Endothelial cell of umbilical vein (primary cell): ENCODE measurements at regions not wholly inside any gene's neighbourhood (a gene's known extent, or its start where the extent isn't known, plus 50 kb on each side); places are given as distances from the start of the nearest gene placed in this dataset.

ENCODE experiments used
- BruUV-seq: library from RNA; stranded (reverse); fragments of 400-500 nt; replicated peaks from 2 replicates; lab custom pipeline; 2021; lab: Mats Ljungman, UMichigan
- CTCF ChIA-PET: fragments of 300-600, 350-600 bp; sonication (Branson Sonifier 250); formaldehyde crosslinking; loops from one replicate; lab custom pipeline; 2021; ENCODE audit warnings: antibody characterized with exemption, inconsistent platforms; lab: Charles Lee
- POLR2A ChIA-PET: fragments of 300-600, 350-600 bp; sonication (Branson Sonifier 250); formaldehyde crosslinking; loops from one replicate; lab custom pipeline; 2021; ENCODE audit warnings: antibody characterized with exemption, inconsistent platforms; lab: Charles Lee
- DNase-seq: peaks from one replicate; pipeline ENCODE4 v3.0.0-alpha.2; 2011; ENCODE audit warnings: low read depth, low spot score
- FAIRE-seq: peaks from 2 replicates; lab custom pipeline; 2011; peaks lifted over from hg19 to GRCh38; lab: Jason Lieb, UNC
- H2AFZ ChIP-seq: 2 replicates; pipeline ENCODE4 v1.6.0; 2012; ENCODE audit warnings: low read depth, low read length, control low read depth, inconsistent platforms
- H3K27ac ChIP-seq: 2 replicates; pipeline ENCODE4 v1.5.1; 2011; ENCODE audit warnings: low read depth, mild to moderate bottlenecking, control low read depth, low read length, moderate library complexity; ENCODE audit not compliant: insufficient read depth
- H3K27me3 ChIP-seq, 2 experiments: 2 replicates each; pipeline versions ENCODE4 v1.6.0 to v1.6.1; 2011; ENCODE audit warnings: low read length in 2 of 2, mixed read lengths in 1 of 2; ENCODE audit not compliant: control insufficient read depth in 2 of 2, insufficient read depth in 2 of 2
- H3K36me3 ChIP-seq, 2 experiments: 2 replicates in 1 of 2; 3 replicates in 1 of 2; pipeline ENCODE4 v1.5.1; 2011; ENCODE audit warnings: low read length in 2 of 2, mild to moderate bottlenecking in 1 of 2, moderate library complexity in 1 of 2; ENCODE audit not compliant: control insufficient read depth in 2 of 2, insufficient read depth in 2 of 2; ENCODE audit errors: extremely low read depth in 1 of 2
- H3K4me1 ChIP-seq: 3 replicates; pipeline ENCODE4 v1.5.1; 2011; ENCODE audit warnings: mild to moderate bottlenecking, low read length; ENCODE audit not compliant: control insufficient read depth, insufficient read depth; ENCODE audit errors: extremely low read depth
- H3K4me2 ChIP-seq: 2 replicates; pipeline ENCODE4 v1.6.1; 2011; ENCODE audit warnings: low read length, control low read depth, mixed read lengths; ENCODE audit not compliant: insufficient read depth
- H3K4me3 ChIP-seq, 3 experiments: fragments of 200-600 bp in 1 of 3; sonication (generic), shearing (Covaris generic) in 1 of 3; replicated peaks in 1 of 3; 2 replicates each; pipeline ENCODE4 v1.5.1; 2011 to 2016; ENCODE audit warnings: control low read depth in 3 of 3, low read length in 3 of 3, mild to moderate bottlenecking in 2 of 3, inconsistent platforms in 1 of 3, low read depth in 1 of 3, moderate library complexity in 1 of 3; ENCODE audit not compliant: insufficient read depth in 1 of 3
- H3K79me2 ChIP-seq: 2 replicates; pipeline ENCODE4 v1.6.0; 2012; ENCODE audit warnings: low read length, inconsistent platforms; ENCODE audit not compliant: control insufficient read depth, insufficient read depth
- H3K9ac ChIP-seq: replicated peaks from 2 replicates; pipeline ENCODE3; 2011; ENCODE audit warnings: low read length, control low read depth; ENCODE audit not compliant: insufficient read depth; ENCODE audit errors: extremely low read depth
- H3K9me1 ChIP-seq: replicated peaks from 3 replicates; pipeline ENCODE4 v1.6.0; 2011; ENCODE audit warnings: mild to moderate bottlenecking, low read length; ENCODE audit not compliant: control insufficient read depth, insufficient read depth; ENCODE audit errors: extremely low read depth
- H3K9me3 ChIP-seq: replicated peaks from 2 replicates; pipeline ENCODE4 v1.5.1; 2012; ENCODE audit warnings: low read length, inconsistent platforms; ENCODE audit not compliant: control insufficient read depth, insufficient read depth
- H4K20me1 ChIP-seq: replicated peaks from 2 replicates; pipeline ENCODE3; 2011; ENCODE audit warnings: mild to moderate bottlenecking, low read length; ENCODE audit not compliant: control insufficient read depth, insufficient read depth; ENCODE audit errors: extremely low read depth
- EZH2 ChIP-seq: IDR thresholded peaks from 2 replicates; pipeline ENCODE4 v1.6.1; 2012; ENCODE audit warnings: borderline replicate concordance, low read depth, mild to moderate bottlenecking, moderate library complexity, low read length, inconsistent platforms; ENCODE audit not compliant: severe bottlenecking
- FOS ChIP-seq: IDR thresholded peaks from 2 replicates; pipeline ENCODE4 v1.6.1; 2011; ENCODE audit warnings: mild to moderate bottlenecking, low read length, moderate library complexity, borderline replicate concordance; ENCODE audit not compliant: insufficient read depth
- GATA2 ChIP-seq: IDR thresholded peaks from 2 replicates; pipeline ENCODE4 v1.7.0; 2011; ENCODE audit warnings: low read depth, mild to moderate bottlenecking, moderate library complexity, mixed read lengths, low read length; ENCODE audit not compliant: insufficient read length, insufficient read depth
- JUN ChIP-seq: IDR thresholded peaks from 2 replicates; pipeline ENCODE4 v1.6.1; 2011; ENCODE audit warnings: borderline replicate concordance, low read depth; ENCODE audit not compliant: insufficient read length, insufficient read depth
- MYC ChIP-seq: IDR thresholded peaks from one replicate; pipeline ENCODE4 v1.6.1; 2011; ENCODE audit warnings: mild to moderate bottlenecking, low read depth, low read length
- POLR2A ChIP-seq: IDR thresholded peaks from 2 replicates; pipeline ENCODE4 v1.6.1; 2012; ENCODE audit warnings: low read depth, mild to moderate bottlenecking, control low read depth, low read length
- POLR2AphosphoS5 ChIP-seq: IDR thresholded peaks from 2 replicates; pipeline ENCODE4 v1.6.1; 2012; ENCODE audit warnings: low read depth, mild to moderate bottlenecking, control low read depth, low read length, moderate library complexity; ENCODE audit not compliant: insufficient read depth
- dilution Hi-C: fragments of 300-500 bp; cut with MboI; formaldehyde crosslinking; loops from one replicate; pipeline ENCODE4 v1.15.0; 2019; ENCODE audit warnings: low sequenced_read_pairs; ENCODE audit not compliant: extremely low pct_ligation_motif_present
- intact Hi-C: fragments of 100-400 bp; cut with micrococcal nuclease; formaldehyde crosslinking; loops from one replicate; pipeline ENCODE4 v1.10.0; 2022
- TF ChIP-seq, protein P1 (sequence below), 2 donors: IDR thresholded peaks; 1 replicate in 1 of 2; 2 replicates in 1 of 2; pipeline ENCODE4 v1.5.1; 2011; ENCODE audit warnings: low read length in 2 of 2, mild to moderate bottlenecking in 2 of 2, moderate library complexity in 2 of 2, control low read depth in 1 of 2, inconsistent platforms in 1 of 2, low read depth in 1 of 2; ENCODE audit not compliant: insufficient read depth in 1 of 2; ENCODE audit errors: extremely low read depth in 1 of 2
- TF ChIP-seq, protein P2 (sequence below): IDR thresholded peaks from 2 replicates; pipeline ENCODE4 v1.6.1; 2011; ENCODE audit not compliant: insufficient read depth, insufficient read length

DNA sequence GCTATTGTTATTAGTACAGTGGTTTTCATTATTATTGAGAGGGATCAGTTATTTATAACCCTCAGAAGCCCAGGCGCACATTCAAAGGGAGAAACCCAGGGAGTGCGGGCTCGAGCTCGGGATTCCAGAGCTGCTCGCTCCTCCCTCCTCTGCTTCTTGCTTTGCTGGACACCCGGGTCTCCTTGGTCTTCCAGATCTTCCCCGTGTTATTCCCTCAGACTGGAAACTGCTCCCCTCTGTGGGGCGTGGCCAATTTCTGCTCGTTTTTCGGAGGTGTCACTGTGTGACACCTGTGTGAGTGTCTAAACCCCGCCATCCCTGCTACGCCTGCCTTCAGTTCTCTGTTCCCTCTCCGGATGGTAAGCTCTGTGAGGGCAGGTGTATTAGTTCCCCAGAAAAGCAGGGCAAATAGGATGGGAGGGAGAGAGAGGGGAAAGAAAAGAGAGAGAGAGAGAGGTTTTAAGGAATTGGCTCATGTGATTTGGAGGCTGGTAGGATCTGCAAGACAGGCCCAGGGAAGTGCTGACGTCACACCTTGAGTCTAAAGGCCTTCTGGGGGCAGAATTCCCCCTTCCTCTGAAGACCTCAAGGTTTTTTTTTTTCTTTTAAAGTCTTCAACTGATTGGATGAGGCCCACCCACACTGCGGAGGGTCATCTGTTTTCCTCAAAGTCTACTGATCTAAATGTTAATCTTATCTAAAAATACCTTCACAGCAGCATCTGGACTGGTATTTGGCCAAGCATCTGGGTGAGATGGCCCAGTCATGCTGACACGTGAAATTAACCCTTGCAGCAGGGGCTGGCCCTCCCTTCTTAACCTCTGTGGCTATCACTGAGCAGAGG, 457.3 kb upstream of the ID2 start:
- no peak for FAIRE-seq
- dilution Hi-C loops: no loop called here
- no peaks in the 10 kb centered on the region for H3K4me1 ChIP-seq
- H4K20me1 ChIP-seq: no peaks in the 10 kb centered on the region
- no peaks in the 10 kb centered on the region for H3K27me3 ChIP-seq
- intact Hi-C loops: no loop called here
- H3K27ac ChIP-seq: no peak overlapping the region
- no peak overlapping the region for H3K4me2 ChIP-seq
- no peak for DNase-seq
- no peak for TF ChIP-seq FOS
- no peak for TF ChIP-seq JUN
- TF ChIP-seq MYC: no peak
- no peak for TF ChIP-seq POLR2AphosphoS5
- H3K4me3 ChIP-seq: no peak overlapping the region
- BruUV-seq: no TSS peak
- H2AFZ ChIP-seq: no peak overlapping the region
- POLR2A ChIA-PET: no interaction called here
- H3K9ac ChIP-seq: no peak overlapping the region
- no peaks in the 10 kb centered on the region for H3K9me1 ChIP-seq
- no peaks in the 10 kb centered on the region for H3K9me3 ChIP-seq
- H3K79me2 ChIP-seq: no peaks in the 10 kb centered on the region
- CTCF ChIA-PET: no interaction called here
- H3K36me3 ChIP-seq: no peaks in the 10 kb centered on the region

- CTCF ChIA-PET: interaction anchor here (0.5 kb wide), 1 partner anchor 398 kb away, joined by 3 read pairs; no protein-coding TSS in a partner anchor
- dilution Hi-C loops: no loop called here
- H3K4me2 ChIP-seq: no peak overlapping the region
- H4K20me1 ChIP-seq: no peaks in the 10 kb centered on the region
- no peak for DNase-seq
- no peaks in the 10 kb centered on the region for H3K9me3 ChIP-seq
- H3K4me1 ChIP-seq: no peaks in the 10 kb centered on the region
- POLR2A ChIA-PET: no interaction called here
- TF ChIP-seq POLR2A: no peak
- TF ChIP-seq FOS: no peak
- TF ChIP-seq, protein P1, sequence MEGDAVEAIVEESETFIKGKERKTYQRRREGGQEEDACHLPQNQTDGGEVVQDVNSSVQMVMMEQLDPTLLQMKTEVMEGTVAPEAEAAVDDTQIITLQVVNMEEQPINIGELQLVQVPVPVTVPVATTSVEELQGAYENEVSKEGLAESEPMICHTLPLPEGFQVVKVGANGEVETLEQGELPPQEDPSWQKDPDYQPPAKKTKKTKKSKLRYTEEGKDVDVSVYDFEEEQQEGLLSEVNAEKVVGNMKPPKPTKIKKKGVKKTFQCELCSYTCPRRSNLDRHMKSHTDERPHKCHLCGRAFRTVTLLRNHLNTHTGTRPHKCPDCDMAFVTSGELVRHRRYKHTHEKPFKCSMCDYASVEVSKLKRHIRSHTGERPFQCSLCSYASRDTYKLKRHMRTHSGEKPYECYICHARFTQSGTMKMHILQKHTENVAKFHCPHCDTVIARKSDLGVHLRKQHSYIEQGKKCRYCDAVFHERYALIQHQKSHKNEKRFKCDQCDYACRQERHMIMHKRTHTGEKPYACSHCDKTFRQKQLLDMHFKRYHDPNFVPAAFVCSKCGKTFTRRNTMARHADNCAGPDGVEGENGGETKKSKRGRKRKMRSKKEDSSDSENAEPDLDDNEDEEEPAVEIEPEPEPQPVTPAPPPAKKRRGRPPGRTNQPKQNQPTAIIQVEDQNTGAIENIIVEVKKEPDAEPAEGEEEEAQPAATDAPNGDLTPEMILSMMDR (IDR thresholded peaks at IDR 0.05; ENCODE audit: extremely low read depth in 1 of 2, insufficient read depth in 1 of 2, low read depth in 1 of 2, low read length in 2 of 2): no peak
- no peak for TF ChIP-seq JUN
- TF ChIP-seq MYC: no peak
- no peak for TF ChIP-seq GATA2
- no peak for TF ChIP-seq POLR2AphosphoS5
- TF ChIP-seq EZH2: no peak
- TF ChIP-seq, protein P2, sequence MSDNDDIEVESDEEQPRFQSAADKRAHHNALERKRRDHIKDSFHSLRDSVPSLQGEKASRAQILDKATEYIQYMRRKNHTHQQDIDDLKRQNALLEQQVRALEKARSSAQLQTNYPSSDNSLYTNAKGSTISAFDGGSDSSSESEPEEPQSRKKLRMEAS: no peak
- no peak overlapping the region for H3K27ac ChIP-seq
- H3K36me3 ChIP-seq: no peaks in the 10 kb centered on the region
- intact Hi-C loops: no loop called here
- no TSS peak for BruUV-seq
- no peak overlapping the region for H3K4me3 ChIP-seq
- H3K79me2 ChIP-seq: no peaks in the 10 kb centered on the region
- H3K9me1 ChIP-seq: no peaks in the 10 kb centered on the region
- H3K9ac ChIP-seq: no peak overlapping the region
- no peak overlapping the region for H2AFZ ChIP-seq
- no peaks in the 10 kb centered on the region for H3K27me3 ChIP-seq
- FAIRE-seq: no peak
Measured at GRCh38 chr2:8225266-8225665, 456.6 kb upstream of the ID2 start.
